22Rv1 (cell line): ENCODE measurements at regions not wholly inside any gene's neighbourhood (a gene's known extent, or its start where the extent isn't known, plus 50 kb on each side); places are given as distances from the start of the nearest gene placed in this dataset.

ENCODE experiments used
- H3K27ac ChIP-seq: fragments of 450-650 bp; 2 replicates; pipeline ENCODE4 v1.5.1; 2017
- CTCF ChIP-seq: fragments of 450-650 bp; IDR thresholded peaks from 2 replicates; pipeline ENCODE4 v1.5.1; 2017; ENCODE audit warnings: mild to moderate bottlenecking
- ZFX ChIP-seq: fragments of 450-650 bp; IDR thresholded peaks from 2 replicates; pipeline ENCODE4 v1.6.1; 2017; ENCODE audit warnings: antibody characterized with exemption, borderline replicate concordance

- no peak for TF ChIP-seq CTCF
- no peak for TF ChIP-seq ZFX
- H3K27ac ChIP-seq, result no peak overlapping the region
Observed at GRCh38 chr19:28349604-28350003, 863.3 kb downstream of the UQCRFS1 start.

- no peak overlapping the region for H3K27ac ChIP-seq
- no peak for TF ChIP-seq ZFX
- TF ChIP-seq CTCF, result no peak
Observed at GRCh38 chr19:28345811-28346210, 867.1 kb downstream of the UQCRFS1 start.

GRCh38 chr19:28341810-28342350, 871.1 kb downstream of the UQCRFS1 start:
- TF ChIP-seq ZFX (no peak), CTCF (no peak)
- H3K27ac ChIP-seq, result no peak overlapping the region

- TF ChIP-seq ZFX (no peak), CTCF (no peak)
- H3K27ac ChIP-seq, result no peak overlapping the region
Observed at GRCh38 chr19:28334419-28334818, 878.5 kb downstream of the UQCRFS1 start.

GRCh38 chr19:28333909-28334308, 879.0 kb downstream of the UQCRFS1 start:
- no peak overlapping the region for H3K27ac ChIP-seq
- TF ChIP-seq ZFX (no peak), CTCF (no peak)

GRCh38 chr19:28332886-28333285, 880.1 kb downstream of the UQCRFS1 start:
- H3K27ac ChIP-seq, result no peak overlapping the region
- TF ChIP-seq CTCF, result no peak
- TF ChIP-seq ZFX, result no peak

GRCh38 chr19:28332351-28332750, 880.6 kb downstream of the UQCRFS1 start:
- no peak overlapping the region for H3K27ac ChIP-seq
- TF ChIP-seq CTCF (no peak), ZFX (no peak)
